ENCODE measurements at regions not wholly inside any gene's neighbourhood (a gene's known extent, or its start where the extent isn't known, plus 50 kb on each side); places are given as distances from the start of the nearest gene placed in this dataset.

DNA sequence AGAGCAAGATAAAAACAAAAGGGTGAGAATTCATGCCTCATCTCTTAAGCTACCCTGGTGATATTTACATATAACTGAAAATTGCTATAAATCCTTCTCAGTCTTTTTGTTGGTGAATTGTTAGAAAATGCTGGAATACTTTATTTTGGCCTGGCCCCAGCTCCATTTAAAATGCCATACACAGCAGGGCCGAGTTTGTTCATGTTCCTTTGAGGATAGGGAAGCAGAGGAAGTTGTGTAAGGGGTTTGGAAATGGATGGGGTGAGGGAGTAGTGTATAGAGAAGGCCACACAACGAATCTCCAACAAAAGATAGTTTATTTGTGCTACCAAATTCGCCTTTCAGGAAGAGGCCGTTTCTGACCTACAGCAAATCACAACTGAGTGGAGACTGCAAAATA, 78.6 kb upstream of the ADAMTS9 start (continued):
- TF ChIP-seq, protein P1, sequence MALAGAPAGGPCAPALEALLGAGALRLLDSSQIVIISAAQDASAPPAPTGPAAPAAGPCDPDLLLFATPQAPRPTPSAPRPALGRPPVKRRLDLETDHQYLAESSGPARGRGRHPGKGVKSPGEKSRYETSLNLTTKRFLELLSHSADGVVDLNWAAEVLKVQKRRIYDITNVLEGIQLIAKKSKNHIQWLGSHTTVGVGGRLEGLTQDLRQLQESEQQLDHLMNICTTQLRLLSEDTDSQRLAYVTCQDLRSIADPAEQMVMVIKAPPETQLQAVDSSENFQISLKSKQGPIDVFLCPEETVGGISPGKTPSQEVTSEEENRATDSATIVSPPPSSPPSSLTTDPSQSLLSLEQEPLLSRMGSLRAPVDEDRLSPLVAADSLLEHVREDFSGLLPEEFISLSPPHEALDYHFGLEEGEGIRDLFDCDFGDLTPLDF (CRISPR knock-in tag; IDR thresholded peaks at IDR 0.05), result no peak
- TF ChIP-seq, protein P2, sequence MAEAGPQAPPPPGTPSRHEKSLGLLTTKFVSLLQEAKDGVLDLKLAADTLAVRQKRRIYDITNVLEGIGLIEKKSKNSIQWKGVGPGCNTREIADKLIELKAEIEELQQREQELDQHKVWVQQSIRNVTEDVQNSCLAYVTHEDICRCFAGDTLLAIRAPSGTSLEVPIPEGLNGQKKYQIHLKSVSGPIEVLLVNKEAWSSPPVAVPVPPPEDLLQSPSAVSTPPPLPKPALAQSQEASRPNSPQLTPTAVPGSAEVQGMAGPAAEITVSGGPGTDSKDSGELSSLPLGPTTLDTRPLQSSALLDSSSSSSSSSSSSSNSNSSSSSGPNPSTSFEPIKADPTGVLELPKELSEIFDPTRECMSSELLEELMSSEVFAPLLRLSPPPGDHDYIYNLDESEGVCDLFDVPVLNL (CRISPR knock-in tag; IDR thresholded peaks at IDR 0.05; ENCODE audit: borderline replicate concordance, low read depth), result no peak
- TF ChIP-seq ZNF219 (CRISPR knock-in tag; IDR thresholded peaks at IDR 0.05; ENCODE audit: borderline replicate concordance), result no peak
- no peak for TF ChIP-seq EMX1 (CRISPR knock-in tag; IDR thresholded peaks at IDR 0.05)
- no peak for TF ChIP-seq GRHL2 (CRISPR knock-in tag; IDR thresholded peaks at IDR 0.05; ENCODE audit: insufficient replicate concordance, severe bottlenecking)
- TF ChIP-seq, protein P3, sequence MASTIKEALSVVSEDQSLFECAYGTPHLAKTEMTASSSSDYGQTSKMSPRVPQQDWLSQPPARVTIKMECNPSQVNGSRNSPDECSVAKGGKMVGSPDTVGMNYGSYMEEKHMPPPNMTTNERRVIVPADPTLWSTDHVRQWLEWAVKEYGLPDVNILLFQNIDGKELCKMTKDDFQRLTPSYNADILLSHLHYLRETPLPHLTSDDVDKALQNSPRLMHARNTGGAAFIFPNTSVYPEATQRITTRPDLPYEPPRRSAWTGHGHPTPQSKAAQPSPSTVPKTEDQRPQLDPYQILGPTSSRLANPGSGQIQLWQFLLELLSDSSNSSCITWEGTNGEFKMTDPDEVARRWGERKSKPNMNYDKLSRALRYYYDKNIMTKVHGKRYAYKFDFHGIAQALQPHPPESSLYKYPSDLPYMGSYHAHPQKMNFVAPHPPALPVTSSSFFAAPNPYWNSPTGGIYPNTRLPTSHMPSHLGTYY (CRISPR knock-in tag; IDR thresholded peaks at IDR 0.05), result no peak
- TF ChIP-seq, protein P4, sequence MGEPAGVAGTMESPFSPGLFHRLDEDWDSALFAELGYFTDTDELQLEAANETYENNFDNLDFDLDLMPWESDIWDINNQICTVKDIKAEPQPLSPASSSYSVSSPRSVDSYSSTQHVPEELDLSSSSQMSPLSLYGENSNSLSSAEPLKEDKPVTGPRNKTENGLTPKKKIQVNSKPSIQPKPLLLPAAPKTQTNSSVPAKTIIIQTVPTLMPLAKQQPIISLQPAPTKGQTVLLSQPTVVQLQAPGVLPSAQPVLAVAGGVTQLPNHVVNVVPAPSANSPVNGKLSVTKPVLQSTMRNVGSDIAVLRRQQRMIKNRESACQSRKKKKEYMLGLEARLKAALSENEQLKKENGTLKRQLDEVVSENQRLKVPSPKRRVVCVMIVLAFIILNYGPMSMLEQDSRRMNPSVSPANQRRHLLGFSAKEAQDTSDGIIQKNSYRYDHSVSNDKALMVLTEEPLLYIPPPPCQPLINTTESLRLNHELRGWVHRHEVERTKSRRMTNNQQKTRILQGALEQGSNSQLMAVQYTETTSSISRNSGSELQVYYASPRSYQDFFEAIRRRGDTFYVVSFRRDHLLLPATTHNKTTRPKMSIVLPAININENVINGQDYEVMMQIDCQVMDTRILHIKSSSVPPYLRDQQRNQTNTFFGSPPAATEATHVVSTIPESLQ (CRISPR knock-in tag; IDR thresholded peaks at IDR 0.05), result no peak
- TF ChIP-seq, protein P5, sequence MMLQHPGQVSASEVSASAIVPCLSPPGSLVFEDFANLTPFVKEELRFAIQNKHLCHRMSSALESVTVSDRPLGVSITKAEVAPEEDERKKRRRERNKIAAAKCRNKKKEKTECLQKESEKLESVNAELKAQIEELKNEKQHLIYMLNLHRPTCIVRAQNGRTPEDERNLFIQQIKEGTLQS (CRISPR knock-in tag; conservative IDR thresholded peaks at IDR 0.05), result no peak
- TF ChIP-seq, protein P6, sequence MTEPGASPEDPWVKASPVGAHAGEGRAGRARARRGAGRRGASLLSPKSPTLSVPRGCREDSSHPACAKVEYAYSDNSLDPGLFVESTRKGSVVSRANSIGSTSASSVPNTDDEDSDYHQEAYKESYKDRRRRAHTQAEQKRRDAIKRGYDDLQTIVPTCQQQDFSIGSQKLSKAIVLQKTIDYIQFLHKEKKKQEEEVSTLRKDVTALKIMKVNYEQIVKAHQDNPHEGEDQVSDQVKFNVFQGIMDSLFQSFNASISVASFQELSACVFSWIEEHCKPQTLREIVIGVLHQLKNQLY (CRISPR knock-in tag; IDR thresholded peaks at IDR 0.05), result no peak
- no peak for TF ChIP-seq OVOL2 (CRISPR knock-in tag; IDR thresholded peaks at IDR 0.05; ENCODE audit: borderline replicate concordance)
- TF ChIP-seq ESRRA (CRISPR knock-in tag; IDR thresholded peaks at IDR 0.05; ENCODE audit: borderline replicate concordance), result no peak

DNA sequence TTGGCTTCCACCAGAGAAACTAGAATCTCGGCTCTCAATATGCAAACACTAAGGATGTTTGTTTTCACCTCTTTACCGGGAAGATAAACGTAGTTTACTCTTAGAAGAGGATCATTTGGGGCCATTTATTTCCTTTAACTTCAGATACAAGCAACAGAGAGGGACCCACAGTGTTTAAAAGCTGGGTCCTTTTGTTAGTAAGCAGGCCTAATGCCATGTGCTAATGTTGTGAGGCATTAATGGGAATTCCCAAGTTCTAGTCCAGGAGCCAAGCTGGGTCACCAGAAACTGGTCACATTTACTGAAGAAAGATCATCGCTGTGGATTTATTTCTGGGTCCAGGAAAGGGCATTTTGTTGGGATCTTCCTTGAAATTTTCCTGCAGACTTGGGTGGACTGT, 78.1 kb upstream of the ADAMTS9 start:
- ChIA-PET CTCF (interaction anchor here (1.1 to 1.3 kb wide), 2 partner anchors 191 to 258 kb away, joined by 3 to 9 read pairs; no protein-coding TSS in a partner anchor), POLR2A (no interaction called here)
- Mint-ChIP-seq H3K27me3 (ENCODE audit: low read depth) (no peaks in the 10 kb centered on the region; the same call in 1 of the 2 replicates), H3K27ac (no peak overlapping the region), H3K36me3 (no peaks in the 10 kb centered on the region), H3K4me1 (peaks cover 15% of the 10 kb centered on the region), H3K4me3 (no peak overlapping the region), H3K9me3 (no peaks in the 10 kb centered on the region)
- no peak for DNase-seq (ENCODE audit: low spot score)
- no peak for ATAC-seq
- no peak for TF ChIP-seq FOXP1 (CRISPR knock-in tag; IDR thresholded peaks at IDR 0.05; ENCODE audit: borderline replicate concordance)
- TF ChIP-seq, protein P7, sequence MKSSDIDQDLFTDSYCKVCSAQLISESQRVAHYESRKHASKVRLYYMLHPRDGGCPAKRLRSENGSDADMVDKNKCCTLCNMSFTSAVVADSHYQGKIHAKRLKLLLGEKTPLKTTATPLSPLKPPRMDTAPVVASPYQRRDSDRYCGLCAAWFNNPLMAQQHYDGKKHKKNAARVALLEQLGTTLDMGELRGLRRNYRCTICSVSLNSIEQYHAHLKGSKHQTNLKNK (CRISPR knock-in tag; IDR thresholded peaks at IDR 0.05), result no peak
- no peak for TF ChIP-seq FOXK1 (CRISPR knock-in tag; IDR thresholded peaks at IDR 0.05)
- TF ChIP-seq, protein P8, sequence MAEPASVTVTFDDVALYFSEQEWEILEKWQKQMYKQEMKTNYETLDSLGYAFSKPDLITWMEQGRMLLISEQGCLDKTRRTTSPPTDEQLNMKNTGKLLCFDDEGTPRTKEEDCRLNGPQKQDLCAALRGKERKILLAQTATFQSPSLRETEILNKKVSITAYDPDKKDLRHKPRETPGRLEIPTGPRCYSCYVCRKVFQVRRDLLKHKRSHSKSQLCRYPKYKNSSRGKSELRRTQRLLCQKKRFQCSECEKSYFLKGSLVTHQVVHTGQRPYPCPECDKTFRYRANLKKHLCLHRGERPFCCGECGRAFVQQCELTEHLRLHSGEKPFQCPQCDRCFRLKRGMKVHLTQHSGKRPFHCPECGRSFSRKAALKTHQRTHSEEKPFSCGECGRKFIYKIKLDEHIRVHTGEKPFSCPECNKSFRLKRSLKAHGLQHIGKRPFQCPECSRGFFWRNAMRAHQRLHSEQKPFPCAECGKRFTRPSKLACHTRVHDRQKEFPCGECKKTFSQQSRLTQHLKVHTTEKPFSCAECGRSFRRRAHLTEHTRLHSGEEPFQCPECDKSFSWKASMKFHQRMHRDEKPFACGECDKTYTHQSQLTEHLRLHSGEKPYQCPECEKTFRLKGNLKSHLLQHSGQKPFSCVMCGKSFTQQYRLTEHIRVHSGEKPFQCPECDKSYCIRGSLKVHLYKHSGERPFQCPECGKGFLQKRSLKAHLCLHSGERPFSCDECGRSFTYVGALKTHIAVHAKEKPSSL (CRISPR knock-in tag; conservative IDR thresholded peaks at IDR 0.05), result no peak
- TF ChIP-seq ETV6 (CRISPR knock-in tag; IDR thresholded peaks at IDR 0.05), result no peak
- TF ChIP-seq IRF2 (CRISPR knock-in tag; IDR thresholded peaks at IDR 0.05; ENCODE audit: borderline replicate concordance, low read depth), result no peak
- no peak for TF ChIP-seq OVOL2 (CRISPR knock-in tag; IDR thresholded peaks at IDR 0.05; ENCODE audit: borderline replicate concordance)
- no peak for TF ChIP-seq ZNF263 (CRISPR knock-in tag; IDR thresholded peaks at IDR 0.05; ENCODE audit: low read depth)
- no peak for TF ChIP-seq ELF4 (CRISPR knock-in tag; IDR thresholded peaks at IDR 0.05; ENCODE audit: low read depth)
- TF ChIP-seq SMAD3 (CRISPR knock-in tag; IDR thresholded peaks at IDR 0.05; ENCODE audit: borderline replicate concordance), result no peak
- TF ChIP-seq, protein P9, sequence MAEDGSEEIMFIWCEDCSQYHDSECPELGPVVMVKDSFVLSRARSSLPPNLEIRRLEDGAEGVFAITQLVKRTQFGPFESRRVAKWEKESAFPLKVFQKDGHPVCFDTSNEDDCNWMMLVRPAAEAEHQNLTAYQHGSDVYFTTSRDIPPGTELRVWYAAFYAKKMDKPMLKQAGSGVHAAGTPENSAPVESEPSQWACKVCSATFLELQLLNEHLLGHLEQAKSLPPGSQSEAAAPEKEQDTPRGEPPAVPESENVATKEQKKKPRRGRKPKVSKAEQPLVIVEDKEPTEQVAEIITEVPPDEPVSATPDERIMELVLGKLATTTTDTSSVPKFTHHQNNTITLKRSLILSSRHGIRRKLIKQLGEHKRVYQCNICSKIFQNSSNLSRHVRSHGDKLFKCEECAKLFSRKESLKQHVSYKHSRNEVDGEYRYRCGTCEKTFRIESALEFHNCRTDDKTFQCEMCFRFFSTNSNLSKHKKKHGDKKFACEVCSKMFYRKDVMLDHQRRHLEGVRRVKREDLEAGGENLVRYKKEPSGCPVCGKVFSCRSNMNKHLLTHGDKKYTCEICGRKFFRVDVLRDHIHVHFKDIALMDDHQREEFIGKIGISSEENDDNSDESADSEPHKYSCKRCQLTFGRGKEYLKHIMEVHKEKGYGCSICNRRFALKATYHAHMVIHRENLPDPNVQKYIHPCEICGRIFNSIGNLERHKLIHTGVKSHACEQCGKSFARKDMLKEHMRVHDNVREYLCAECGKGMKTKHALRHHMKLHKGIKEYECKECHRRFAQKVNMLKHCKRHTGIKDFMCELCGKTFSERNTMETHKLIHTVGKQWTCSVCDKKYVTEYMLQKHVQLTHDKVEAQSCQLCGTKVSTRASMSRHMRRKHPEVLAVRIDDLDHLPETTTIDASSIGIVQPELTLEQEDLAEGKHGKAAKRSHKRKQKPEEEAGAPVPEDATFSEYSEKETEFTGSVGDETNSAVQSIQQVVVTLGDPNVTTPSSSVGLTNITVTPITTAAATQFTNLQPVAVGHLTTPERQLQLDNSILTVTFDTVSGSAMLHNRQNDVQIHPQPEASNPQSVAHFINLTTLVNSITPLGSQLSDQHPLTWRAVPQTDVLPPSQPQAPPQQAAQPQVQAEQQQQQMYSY (CRISPR knock-in tag; IDR thresholded peaks at IDR 0.05), result no peak

Data from WTC11 (cell line).